Breast epithelium (tissue), 3 donors: ENCODE measurements at regions not wholly inside any gene's neighbourhood (a gene's known extent, or its start where the extent isn't known, plus 50 kb on each side); places are given as distances from the start of the nearest gene placed in this dataset.

Experiments used
- POLR2A ChIP-seq: fragments of 450-650 bp; IDR thresholded peaks from one replicate; pipeline ENCODE4 v1.6.1; 2016; ENCODE audit warnings: antibody characterized with exemption, mild to moderate bottlenecking, moderate library complexity
- TF ChIP-seq, protein P1 (sequence below), 3 donors: fragments of 450-650 bp; IDR thresholded peaks; one replicate each; pipeline ENCODE4 v1.5.1; 2016 to 2017; ENCODE audit warnings: antibody characterized with exemption in 3 of 3, mild to moderate bottlenecking in 3 of 3, moderate library complexity in 3 of 3

DNA sequence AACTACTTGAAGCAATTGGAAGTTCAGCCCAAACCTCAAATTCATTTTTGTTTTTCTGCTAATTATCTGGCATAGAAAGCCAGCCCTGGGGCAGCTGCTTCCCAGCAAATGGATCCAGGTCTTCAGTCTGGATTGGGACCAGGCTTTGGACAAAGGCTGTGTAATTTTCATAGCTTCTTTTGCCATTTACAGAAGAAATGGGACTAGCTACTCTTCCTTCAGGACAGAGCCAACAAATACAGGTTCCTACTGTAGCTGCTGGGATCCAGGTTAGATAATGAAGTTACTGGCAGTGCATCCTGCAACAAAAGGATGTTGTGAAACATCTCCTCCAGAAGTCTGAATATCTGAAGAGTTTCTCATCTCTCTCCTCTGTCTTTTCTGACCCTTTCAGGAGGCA lies 171.5 kb upstream of the CAMK1G start:
- TF ChIP-seq, protein P1, sequence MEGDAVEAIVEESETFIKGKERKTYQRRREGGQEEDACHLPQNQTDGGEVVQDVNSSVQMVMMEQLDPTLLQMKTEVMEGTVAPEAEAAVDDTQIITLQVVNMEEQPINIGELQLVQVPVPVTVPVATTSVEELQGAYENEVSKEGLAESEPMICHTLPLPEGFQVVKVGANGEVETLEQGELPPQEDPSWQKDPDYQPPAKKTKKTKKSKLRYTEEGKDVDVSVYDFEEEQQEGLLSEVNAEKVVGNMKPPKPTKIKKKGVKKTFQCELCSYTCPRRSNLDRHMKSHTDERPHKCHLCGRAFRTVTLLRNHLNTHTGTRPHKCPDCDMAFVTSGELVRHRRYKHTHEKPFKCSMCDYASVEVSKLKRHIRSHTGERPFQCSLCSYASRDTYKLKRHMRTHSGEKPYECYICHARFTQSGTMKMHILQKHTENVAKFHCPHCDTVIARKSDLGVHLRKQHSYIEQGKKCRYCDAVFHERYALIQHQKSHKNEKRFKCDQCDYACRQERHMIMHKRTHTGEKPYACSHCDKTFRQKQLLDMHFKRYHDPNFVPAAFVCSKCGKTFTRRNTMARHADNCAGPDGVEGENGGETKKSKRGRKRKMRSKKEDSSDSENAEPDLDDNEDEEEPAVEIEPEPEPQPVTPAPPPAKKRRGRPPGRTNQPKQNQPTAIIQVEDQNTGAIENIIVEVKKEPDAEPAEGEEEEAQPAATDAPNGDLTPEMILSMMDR (IDR thresholded peaks at IDR 0.05), result no peak
- no peak for TF ChIP-seq POLR2A
